ENCODE measurements at regions not wholly inside any gene's neighbourhood (a gene's known extent, or its start where the extent isn't known, plus 50 kb on each side); places are given as distances from the start of the nearest gene placed in this dataset.
"Not testable (repeated sequence)": the region's sequence is repeated elsewhere in the genome, so short reads cannot be mapped to it uniquely, and the experiment has no call there.

GRCh38 chr3:143175940-143176894 is 56.6 kb downstream of the CHST2 start:
- DNase-seq; ATAC-seq; H3K27ac Mint-ChIP-seq; H3K27me3 Mint-ChIP-seq (ENCODE audit: low read depth); POLR2A ChIA-PET; H3K4me3 Mint-ChIP-seq: not testable (repeated sequence)
- CTCF ChIA-PET = interaction anchor here (0.7 to 1.1 kb wide), 2 partner anchors 10 to 499 kb away, joined by 3 read pairs; no protein-coding TSS in a partner anchor
- Mint-ChIP-seq H3K9me3 (ENCODE audit: insufficient read depth) (peaks cover 18% of the 10 kb centered on the region), H3K4me1 (ENCODE audit: low read depth) (peaks cover 34% of the 10 kb centered on the region), H3K36me3 (ENCODE audit: low read depth) (peaks cover 25% of the 10 kb centered on the region)

- CTCF ChIA-PET; H3K27ac Mint-ChIP-seq; DNase-seq; POLR2A ChIA-PET; ATAC-seq; H3K4me3 Mint-ChIP-seq; H3K27me3 Mint-ChIP-seq (ENCODE audit: low read depth): not testable (repeated sequence)
- peaks cover 14% of the 10 kb centered on the region for H3K9me3 Mint-ChIP-seq (ENCODE audit: insufficient read depth)
- H3K4me1 Mint-ChIP-seq (ENCODE audit: low read depth) = peaks cover 17% of the 10 kb centered on the region
- H3K36me3 Mint-ChIP-seq (ENCODE audit: low read depth) = peaks cover 18% of the 10 kb centered on the region
These were observed 58.4 kb downstream of the CHST2 start for GRCh38 chr3:143177965-143178364.

GRCh38 chr3:143178775-143179548 is 59.4 kb downstream of the CHST2 start:
- DNase-seq; ATAC-seq; H3K27me3 Mint-ChIP-seq (ENCODE audit: low read depth); H3K27ac Mint-ChIP-seq; H3K9me3 Mint-ChIP-seq (ENCODE audit: insufficient read depth); H3K4me3 Mint-ChIP-seq; POLR2A ChIA-PET; CTCF ChIA-PET: not testable (repeated sequence)
- Mint-ChIP-seq H3K36me3 (ENCODE audit: low read depth) (peaks cover 12% of the 10 kb centered on the region), H3K4me1 (ENCODE audit: low read depth) (peaks cover 13% of the 10 kb centered on the region)

- Mint-ChIP-seq H3K9me3 (ENCODE audit: insufficient read depth) (no peaks in the 10 kb centered on the region), H3K4me3 (no peak overlapping the region), H3K4me1 (ENCODE audit: low read depth) (peaks cover 11% of the 10 kb centered on the region), H3K27me3 (ENCODE audit: low read depth) (no peaks in the 10 kb centered on the region), H3K27ac (no peak overlapping the region), H3K36me3 (ENCODE audit: low read depth) (peaks cover 5% of the 10 kb centered on the region)
- DNase-seq (no peak), ATAC-seq (no peak)
- ChIA-PET POLR2A (no interaction called here), CTCF (no interaction called here)
These were observed 60.0 kb downstream of the CHST2 start for GRCh38 chr3:143179603-143180002.

DNA sequence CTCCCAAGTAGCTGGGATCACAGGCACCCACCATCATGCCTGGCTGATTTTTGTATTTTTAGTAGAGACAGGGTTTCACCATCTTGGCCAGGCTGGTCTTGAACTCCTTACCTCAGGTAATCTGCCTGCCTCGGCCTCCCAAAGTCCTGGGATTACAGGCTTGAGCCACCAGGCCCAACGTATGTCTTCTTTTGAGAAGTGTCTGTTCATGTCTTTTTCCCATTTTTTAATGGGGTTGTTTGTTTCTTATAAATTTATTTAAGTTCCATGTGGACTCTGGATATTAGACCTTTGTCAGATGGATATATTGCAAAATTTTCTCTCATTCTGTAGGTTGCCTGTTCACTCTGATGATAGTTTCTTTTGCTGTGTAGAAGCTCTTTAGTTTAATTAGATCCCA is 61.3 kb downstream of the CHST2 start:
- H3K36me3 Mint-ChIP-seq (ENCODE audit: low read depth); POLR2A ChIA-PET; ATAC-seq; H3K27ac Mint-ChIP-seq; DNase-seq; H3K27me3 Mint-ChIP-seq (ENCODE audit: low read depth); H3K9me3 Mint-ChIP-seq (ENCODE audit: insufficient read depth); CTCF ChIA-PET; H3K4me3 Mint-ChIP-seq: not testable (repeated sequence)
- peaks cover 11% of the 10 kb centered on the region for H3K4me1 Mint-ChIP-seq (ENCODE audit: low read depth)

DNA sequence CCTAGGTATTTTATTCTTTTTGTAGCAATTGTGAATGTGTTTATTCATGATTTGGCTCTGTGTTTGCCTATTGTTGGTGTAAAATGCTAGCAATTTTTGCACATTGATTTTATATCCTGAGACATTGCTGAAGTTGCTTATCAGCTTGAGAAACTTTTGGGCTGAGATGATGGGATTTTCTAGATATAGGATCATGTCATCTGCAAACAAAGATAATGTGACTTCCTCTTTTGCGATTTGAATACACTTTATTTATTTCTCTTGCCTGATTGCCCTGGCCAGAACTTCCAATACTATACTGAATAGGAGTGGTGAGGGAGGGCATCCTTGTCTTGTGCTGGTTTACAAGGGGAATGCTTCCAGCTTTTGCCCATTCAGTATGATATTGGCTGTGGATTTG is 62.4 kb downstream of the CHST2 start:
- H3K4me3 Mint-ChIP-seq; POLR2A ChIA-PET; H3K27me3 Mint-ChIP-seq (ENCODE audit: low read depth); DNase-seq; H3K9me3 Mint-ChIP-seq (ENCODE audit: insufficient read depth); CTCF ChIA-PET; H3K27ac Mint-ChIP-seq; H3K36me3 Mint-ChIP-seq (ENCODE audit: low read depth); ATAC-seq: not testable (repeated sequence)
- H3K4me1 Mint-ChIP-seq (ENCODE audit: low read depth) = peaks cover 11% of the 10 kb centered on the region

- no peak overlapping the region for H3K4me3 Mint-ChIP-seq
- H3K9me3 Mint-ChIP-seq (ENCODE audit: insufficient read depth) = no peaks in the 10 kb centered on the region
- ATAC-seq = no peak
These were observed 63.5 kb downstream of the CHST2 start for GRCh38 chr3:143182866-143183664.

DNA sequence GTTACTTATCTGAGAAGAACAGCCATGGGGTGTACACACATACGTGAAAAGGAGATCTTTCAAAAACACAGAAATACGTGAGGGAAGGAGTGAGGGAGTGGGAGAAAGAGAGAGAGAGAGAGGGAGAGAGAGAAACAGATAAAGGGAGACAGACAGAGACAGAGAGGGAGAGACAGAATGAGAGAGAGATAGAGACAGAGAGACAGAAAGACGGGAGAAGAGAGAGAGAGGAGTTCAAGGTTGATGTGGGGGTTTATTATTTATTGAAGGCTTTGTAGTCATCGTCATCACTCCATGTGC is 64.0 kb downstream of the CHST2 start:
- no peaks in the 10 kb centered on the region for H3K9me3 Mint-ChIP-seq (ENCODE audit: insufficient read depth)
- DNase-seq = no peak
- peaks cover 11% of the 10 kb centered on the region for H3K4me1 Mint-ChIP-seq (ENCODE audit: low read depth)
- no peak overlapping the region for H3K4me3 Mint-ChIP-seq
- H3K36me3 Mint-ChIP-seq (ENCODE audit: low read depth) = peaks cover 5% of the 10 kb centered on the region
- ChIA-PET CTCF (no interaction called here), POLR2A (no interaction called here)
- H3K27ac Mint-ChIP-seq = no peak overlapping the region
- ATAC-seq = no peak
- no peaks in the 10 kb centered on the region for H3K27me3 Mint-ChIP-seq (ENCODE audit: low read depth)

More at GRCh38 chr3:143182866-143183664, 63.5 kb downstream of the CHST2 start:
- ChIA-PET POLR2A (no interaction called here), CTCF (no interaction called here)
- no peaks in the 10 kb centered on the region for H3K27me3 Mint-ChIP-seq (ENCODE audit: low read depth)
- H3K36me3 Mint-ChIP-seq (ENCODE audit: low read depth) = peaks cover 5% of the 10 kb centered on the region
- no peak overlapping the region for H3K27ac Mint-ChIP-seq
- H3K4me1 Mint-ChIP-seq (ENCODE audit: low read depth) = peaks cover 11% of the 10 kb centered on the region
- DNase-seq = no peak

DNA sequence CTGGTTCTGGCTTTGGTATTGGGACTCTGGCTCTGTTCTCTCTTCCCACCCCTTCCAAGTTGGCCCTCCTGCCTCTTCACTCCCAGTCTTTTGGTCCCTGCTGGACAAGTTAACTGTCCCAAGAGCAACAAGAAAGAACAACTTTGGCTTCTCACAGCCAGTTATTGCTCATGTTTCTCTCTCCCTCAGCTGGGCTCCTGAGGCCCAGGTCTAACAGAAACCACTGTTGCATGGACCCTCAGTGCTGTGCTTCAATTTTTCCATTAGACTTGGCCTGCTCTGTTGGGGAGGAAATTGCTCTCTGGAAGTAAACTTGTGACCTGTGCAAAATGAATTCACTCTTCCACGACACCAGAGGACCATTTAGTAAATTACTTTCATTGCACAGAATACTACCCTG is 64.5 kb downstream of the CHST2 start:
- POLR2A ChIA-PET = no interaction called here
- ATAC-seq = no peak
- Mint-ChIP-seq H3K36me3 (ENCODE audit: low read depth) (peaks cover 5% of the 10 kb centered on the region), H3K27ac (no peak overlapping the region), H3K9me3 (ENCODE audit: insufficient read depth) (no peaks in the 10 kb centered on the region), H3K27me3 (ENCODE audit: low read depth) (no peaks in the 10 kb centered on the region), H3K4me1 (ENCODE audit: low read depth) (peaks cover 11% of the 10 kb centered on the region), H3K4me3 (no peak overlapping the region)
- CTCF ChIA-PET = interaction anchor here (1.4 kb wide), 1 partner anchor 14 kb away, joined by 4 read pairs; no protein-coding TSS in a partner anchor
- DNase-seq = no peak

GRCh38 chr3:143185401-143185800 is 65.8 kb downstream of the CHST2 start:
- DNase-seq (no peak), ATAC-seq (no peak)
- Mint-ChIP-seq H3K4me3 (no peak overlapping the region), H3K4me1 (ENCODE audit: low read depth) (no peaks in the 10 kb centered on the region), H3K9me3 (ENCODE audit: insufficient read depth) (no peaks in the 10 kb centered on the region), H3K27me3 (ENCODE audit: low read depth) (no peaks in the 10 kb centered on the region), H3K36me3 (ENCODE audit: low read depth) (peaks cover 5% of the 10 kb centered on the region), H3K27ac (no peak overlapping the region)
- ChIA-PET CTCF (interaction anchor here (1.4 kb wide), 1 partner anchor 13 kb away, joined by 4 read pairs; no protein-coding TSS in a partner anchor), POLR2A (no interaction called here)

DNA sequence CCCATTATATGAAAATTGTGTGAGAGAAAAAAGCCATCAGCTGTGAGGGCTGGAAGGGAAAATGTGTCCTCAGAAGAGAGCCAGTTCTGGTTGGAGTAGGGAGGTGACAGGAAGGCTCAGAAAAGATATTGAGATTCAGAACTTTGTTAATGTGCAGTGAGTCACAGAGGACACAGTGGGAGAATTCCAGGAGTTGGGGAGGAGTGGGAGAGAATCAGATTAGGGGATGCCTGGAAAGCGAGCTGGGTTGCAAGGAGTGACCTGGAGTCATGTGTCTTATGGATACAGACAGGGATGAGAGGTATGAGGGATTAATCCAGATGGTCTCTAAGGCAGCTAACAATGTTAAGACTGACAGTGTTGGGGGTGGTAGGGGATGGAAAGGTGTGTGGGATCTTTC is 67.5 kb downstream of the CHST2 start:
- DNase-seq = no peak

More for the DNA sequence above, 67.5 kb downstream of the CHST2 start:
- H3K27me3 Mint-ChIP-seq (ENCODE audit: low read depth) = no peaks in the 10 kb centered on the region
- no peaks in the 10 kb centered on the region for H3K9me3 Mint-ChIP-seq (ENCODE audit: insufficient read depth)
- no peaks in the 10 kb centered on the region for H3K36me3 Mint-ChIP-seq (ENCODE audit: low read depth)
- POLR2A ChIA-PET = no interaction called here
- no peak overlapping the region for H3K4me3 Mint-ChIP-seq
- no peak overlapping the region for H3K27ac Mint-ChIP-seq
- ATAC-seq = no peak
- peaks cover 8% of the 10 kb centered on the region for H3K4me1 Mint-ChIP-seq (ENCODE audit: low read depth)
- CTCF ChIA-PET = no interaction called here
